Colonic mucosa (tissue), 4 donors: ENCODE measurements at regions not wholly inside any gene's neighbourhood (a gene's known extent, or its start where the extent isn't known, plus 50 kb on each side); places are given as distances from the start of the nearest gene placed in this dataset.

ENCODE experiments used
- DNase-seq: peaks from one replicate; pipeline ENCODE4 v3.0.0-alpha.2; 2020
- H3K27ac ChIP-seq: fragments of 200-600 bp; one replicate; pipeline ENCODE4 v1.8.0; 2021
- H3K27me3 ChIP-seq: fragments of 200-600 bp; one replicate; pipeline ENCODE4 v1.8.0; 2021
- H3K36me3 ChIP-seq: fragments of 200-600 bp; one replicate; pipeline ENCODE4 v1.8.0; 2021
- H3K4me1 ChIP-seq: fragments of 200-600 bp; one replicate; pipeline ENCODE4 v1.8.0; 2021; ENCODE audit warnings: mild to moderate bottlenecking
- H3K4me3 ChIP-seq: fragments of 200-600 bp; one replicate; pipeline ENCODE4 v1.8.0; 2021
- H3K9ac ChIP-seq, 2 donors: one replicate each; pipeline ENCODE4 v1.7.0; 2013; ENCODE audit warnings: control low read depth in 2 of 2, low read depth in 2 of 2, low read length in 2 of 2
- H3K9me3 ChIP-seq: fragments of 200-600 bp; one replicate; pipeline ENCODE4 v1.8.0; 2021
- CTCF ChIP-seq: fragments of 200-600 bp; IDR thresholded peaks from one replicate; pipeline ENCODE4 v1.8.0; 2022; ENCODE audit warnings: antibody characterized with exemption, mild to moderate bottlenecking
- intact Hi-C: fragments of 100-400 bp; cut with DNase I; formaldehyde crosslinking; loops from one replicate; pipeline ENCODE4 v1.14.1; 2022
- donor health status: healthy.
- donor health status: DM: no; HTN: no; CAD: no.
- donor health status: DM: no; HTN: no; CAD: no.

GRCh38 chr2:104344306-104344705, 509.6 kb upstream of the POU3F3 start:
- no peak overlapping the region for H3K27ac ChIP-seq
- intact Hi-C loops, result no loop called here
- TF ChIP-seq CTCF, result no peak
- no peaks in the 10 kb centered on the region for H3K9me3 ChIP-seq
- no peaks in the 10 kb centered on the region for H3K36me3 ChIP-seq
- H3K27me3 ChIP-seq, result no peaks in the 10 kb centered on the region
- DNase-seq, result no peak
- H3K4me1 ChIP-seq, result no peaks in the 10 kb centered on the region
- H3K4me3 ChIP-seq, result no peak overlapping the region
- no peak overlapping the region for H3K9ac ChIP-seq

- Histone ChIP-seq H3K4me3 (no peak overlapping the region), H3K9me3 (no peaks in the 10 kb centered on the region), H3K36me3 (no peaks in the 10 kb centered on the region), H3K27ac (no peak overlapping the region), H3K4me1 (no peaks in the 10 kb centered on the region), H3K27me3 (no peaks in the 10 kb centered on the region), H3K9ac (no peak overlapping the region)
- no peak for DNase-seq
- intact Hi-C loops, result no loop called here
- no peak for TF ChIP-seq CTCF
These were observed 508.9 kb upstream of the POU3F3 start for GRCh38 chr2:104344985-104345384.

GRCh38 chr2:104358122-104358521, 495.8 kb upstream of the POU3F3 start:
- Histone ChIP-seq H3K27me3 (no peaks in the 10 kb centered on the region), H3K9me3 (no peaks in the 10 kb centered on the region), H3K4me1 (no peaks in the 10 kb centered on the region), H3K27ac (no peak overlapping the region), H3K9ac (no peak overlapping the region), H3K4me3 (no peak overlapping the region), H3K36me3 (no peaks in the 10 kb centered on the region)
- TF ChIP-seq CTCF, result no peak
- no peak for DNase-seq
- intact Hi-C loops, result no loop called here

- DNase-seq, result no peak
- no peak overlapping the region for H3K9ac ChIP-seq
- TF ChIP-seq CTCF, result no peak
- H3K9me3 ChIP-seq, result no peaks in the 10 kb centered on the region
- intact Hi-C loops, result no loop called here
- H3K27ac ChIP-seq, result no peak overlapping the region
- H3K27me3 ChIP-seq, result no peaks in the 10 kb centered on the region
- no peaks in the 10 kb centered on the region for H3K4me1 ChIP-seq
- H3K36me3 ChIP-seq, result no peaks in the 10 kb centered on the region
- H3K4me3 ChIP-seq, result no peak overlapping the region
These were observed 492.5 kb upstream of the POU3F3 start for GRCh38 chr2:104361414-104361813.

- no peaks in the 10 kb centered on the region for H3K4me1 ChIP-seq
- H3K36me3 ChIP-seq, result no peaks in the 10 kb centered on the region
- DNase-seq, result no peak
- H3K27ac ChIP-seq, result no peak overlapping the region
- H3K4me3 ChIP-seq, result no peak overlapping the region
- intact Hi-C loops, result no loop called here
- H3K27me3 ChIP-seq, result no peaks in the 10 kb centered on the region
- H3K9me3 ChIP-seq, result no peaks in the 10 kb centered on the region
- no peak for TF ChIP-seq CTCF
- H3K9ac ChIP-seq, result no peak overlapping the region
These were observed 485.8 kb upstream of the POU3F3 start for GRCh38 chr2:104368089-104368488.
